NCI-H460 (cell line): ENCODE measurements at regions not wholly inside any gene's neighbourhood (a gene's known extent, or its start where the extent isn't known, plus 50 kb on each side); places are given as distances from the start of the nearest gene placed in this dataset.

Source experiments
- DNase-seq: peaks from one replicate; pipeline ENCODE4 v3.0.0-alpha.2; 2016; ENCODE audit warnings: low read depth; ENCODE audit errors: extremely low read depth

DNA sequence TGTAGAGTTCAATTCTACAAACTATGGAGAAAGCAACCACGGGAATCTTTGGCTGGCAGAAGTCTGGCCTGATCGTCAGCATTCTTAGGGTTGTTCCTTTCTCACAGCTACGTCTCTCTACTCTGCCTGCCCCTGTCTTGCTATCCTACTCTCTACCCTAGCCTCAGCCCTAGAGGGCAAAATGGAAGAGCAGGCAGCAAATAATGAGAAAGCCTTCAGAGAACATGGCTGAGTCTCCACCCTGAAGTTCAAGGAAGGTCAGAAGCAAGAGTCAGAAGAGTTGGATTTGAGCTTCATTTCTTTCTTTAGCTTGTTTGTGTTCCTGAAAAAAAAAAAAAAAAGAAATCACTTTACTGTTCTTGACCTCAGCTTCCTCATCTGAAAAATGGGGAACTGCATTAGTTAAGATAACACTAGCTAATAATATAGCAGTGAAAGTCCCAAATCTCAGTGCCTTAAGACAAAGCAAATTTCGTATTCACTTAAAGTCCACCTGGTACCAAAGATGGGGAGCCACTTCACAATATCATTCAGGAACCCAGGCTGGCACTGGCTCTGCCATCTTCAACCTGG, 50.2 kb upstream of the CCND2 start:
- DNase-seq: no peak

GRCh38 chr12:4221258-4221620, 52.3 kb upstream of the CCND2 start:
- DNase-seq: no peak

- no peak for DNase-seq
Measured at GRCh38 chr12:4220536-4221257, 52.9 kb upstream of the CCND2 start.

DNA sequence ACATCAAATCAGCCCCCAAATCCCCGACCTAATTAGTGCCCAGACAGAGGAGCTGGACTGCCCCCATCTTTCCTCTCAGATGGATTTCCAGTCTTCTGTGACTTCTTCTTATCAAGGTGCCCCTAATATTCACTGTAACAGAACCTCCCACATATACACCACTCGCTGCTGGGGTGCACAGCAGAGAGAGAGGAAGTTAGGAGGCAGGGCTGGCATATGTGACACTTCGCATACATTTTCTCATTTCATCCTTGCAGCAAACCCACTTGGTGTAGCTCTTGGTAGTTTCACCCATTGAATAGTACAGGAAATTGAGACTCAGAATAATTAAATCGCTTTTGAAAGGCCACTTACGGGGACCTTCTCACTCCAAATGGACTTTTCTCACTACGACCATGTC, 56.5 kb upstream of the CCND2 start:
- no peak for DNase-seq

DNA sequence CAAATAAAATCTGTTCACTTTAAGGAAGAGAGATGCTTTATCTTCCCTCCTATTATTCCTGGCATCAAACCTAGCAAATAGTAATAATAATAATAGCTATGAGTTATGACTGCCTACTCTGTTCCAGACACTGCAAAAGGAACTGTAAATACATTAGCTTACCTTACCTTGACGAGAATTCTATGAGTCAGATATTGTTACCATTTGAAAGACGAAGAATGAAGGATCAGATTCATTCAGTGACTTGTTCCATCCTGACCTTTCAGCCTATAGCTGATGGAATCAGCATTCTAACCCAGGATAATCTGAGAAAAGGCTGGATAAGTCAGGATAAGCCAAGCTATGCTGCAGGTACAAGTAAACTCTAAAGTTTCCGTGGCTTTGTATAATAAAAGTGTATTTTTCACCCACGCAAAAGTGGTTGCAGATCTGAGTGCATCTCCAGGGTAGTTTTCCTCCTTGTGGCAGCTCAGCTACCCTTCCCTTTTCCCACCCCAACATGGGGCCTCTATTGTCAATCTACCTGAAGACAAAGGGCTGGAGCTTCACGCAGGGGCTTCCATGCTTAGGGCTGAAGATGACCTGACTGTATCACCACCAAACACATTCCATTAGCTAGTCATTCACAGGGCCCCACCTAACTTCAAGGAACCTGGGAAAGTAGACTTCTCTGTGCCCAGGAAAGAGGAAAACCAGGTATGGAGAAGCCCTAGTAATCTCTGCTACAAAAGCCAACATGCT, 57.2 kb upstream of the CCND2 start:
- DNase-seq: no peak

GRCh38 chr12:4215229-4216186, 58.1 kb upstream of the CCND2 start:
- no peak for DNase-seq

DNA sequence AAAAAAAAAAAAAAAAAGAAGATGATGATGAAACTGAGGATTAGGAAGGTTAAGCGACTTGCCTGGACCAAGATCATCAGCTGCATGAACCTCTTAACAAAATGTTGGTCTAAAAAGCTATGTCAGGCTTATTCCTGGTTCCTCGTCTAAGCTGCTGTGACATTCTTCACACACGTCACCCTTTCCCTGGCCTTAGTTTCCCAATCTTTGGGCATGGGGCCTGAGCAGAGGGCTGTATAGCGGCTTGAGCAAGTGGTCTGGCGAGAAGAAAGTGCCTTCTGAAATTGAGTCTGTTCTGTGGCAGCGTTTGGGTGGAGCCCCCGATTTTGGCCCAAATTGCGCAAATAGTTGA, 58.7 kb upstream of the CCND2 start:
- DNase-seq: no peak

DNA sequence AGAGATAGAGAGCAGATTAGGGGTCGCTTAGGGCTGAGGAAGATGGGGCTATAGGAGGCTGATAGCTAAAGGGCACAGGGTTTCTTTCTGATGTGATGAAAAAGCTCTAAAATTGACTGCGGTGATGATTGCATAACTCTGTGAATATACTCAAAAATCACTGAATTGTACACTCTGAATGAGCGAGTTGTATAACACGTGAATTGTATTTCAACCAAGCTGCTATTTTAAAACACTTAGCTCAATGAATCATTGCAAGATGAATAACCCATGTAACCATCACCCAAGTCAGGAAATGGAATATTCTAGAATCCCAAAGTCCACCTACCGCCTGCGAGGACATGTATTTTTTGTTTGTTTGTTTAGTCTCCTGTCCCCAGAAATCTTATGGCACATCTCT, 60.1 kb upstream of the CCND2 start:
- no peak for DNase-seq

DNA sequence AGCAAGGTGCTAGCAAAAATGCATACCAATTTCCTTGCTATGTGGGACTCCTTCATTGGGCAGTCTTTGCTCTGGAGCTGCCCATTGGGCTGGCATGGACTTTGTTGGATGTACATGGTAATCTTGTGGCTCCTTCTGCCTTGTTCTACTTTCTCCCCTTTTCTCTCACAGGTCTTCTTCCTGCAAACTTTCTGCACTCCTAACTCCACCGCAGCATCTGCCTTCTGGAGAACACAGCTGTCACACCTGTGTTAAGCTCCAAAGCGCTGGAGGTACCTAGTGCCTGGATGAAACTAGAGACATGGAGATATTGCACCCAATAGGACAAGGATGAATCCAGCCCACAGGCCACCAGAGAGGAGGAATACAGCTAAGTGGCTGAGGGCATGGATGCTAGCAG, 60.7 kb upstream of the CCND2 start:
- no peak for DNase-seq

DNA sequence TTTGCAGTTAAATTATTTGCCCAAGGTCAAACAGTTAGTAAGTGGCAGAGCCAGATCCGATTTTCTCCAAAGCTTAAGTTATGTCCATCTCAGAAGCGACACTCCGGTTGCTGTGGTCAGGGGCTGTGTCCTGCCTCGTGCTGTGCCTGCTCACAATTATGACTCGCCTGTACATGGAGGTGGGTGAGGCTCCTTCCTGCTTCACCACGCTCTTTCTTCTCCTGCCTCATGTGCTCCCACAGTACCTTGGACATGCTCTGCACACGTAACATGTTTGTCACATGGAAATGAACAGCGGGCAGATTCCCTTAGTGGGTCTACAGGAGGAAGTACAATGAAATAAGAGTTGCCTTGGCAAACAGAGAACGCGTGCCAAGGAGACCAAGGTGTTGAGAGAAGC, 62.2 kb upstream of the CCND2 start:
- no peak for DNase-seq

GRCh38 chr12:4210183-4210582, 63.4 kb upstream of the CCND2 start:
- DNase-seq: no peak

DNA sequence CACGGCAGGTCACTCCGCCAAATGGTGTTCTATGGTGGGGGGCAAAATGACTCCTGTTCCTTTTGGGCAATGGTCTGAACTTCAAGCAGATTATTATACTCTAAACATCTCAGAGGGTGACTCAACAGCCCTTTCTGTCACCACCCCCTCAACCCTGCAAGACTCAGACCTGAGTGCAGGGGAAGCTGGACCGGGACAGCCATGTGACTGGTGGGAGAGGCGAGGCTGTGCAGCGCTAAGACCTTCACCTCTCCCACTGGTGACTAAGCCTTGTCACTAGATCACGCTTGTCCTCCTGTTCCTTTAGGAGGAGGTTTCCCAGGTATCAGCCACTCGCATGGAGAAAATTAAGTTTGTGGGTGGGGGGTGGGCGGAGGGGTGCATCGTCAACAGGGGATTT, 67.1 kb upstream of the CCND2 start:
- no peak for DNase-seq

DNA sequence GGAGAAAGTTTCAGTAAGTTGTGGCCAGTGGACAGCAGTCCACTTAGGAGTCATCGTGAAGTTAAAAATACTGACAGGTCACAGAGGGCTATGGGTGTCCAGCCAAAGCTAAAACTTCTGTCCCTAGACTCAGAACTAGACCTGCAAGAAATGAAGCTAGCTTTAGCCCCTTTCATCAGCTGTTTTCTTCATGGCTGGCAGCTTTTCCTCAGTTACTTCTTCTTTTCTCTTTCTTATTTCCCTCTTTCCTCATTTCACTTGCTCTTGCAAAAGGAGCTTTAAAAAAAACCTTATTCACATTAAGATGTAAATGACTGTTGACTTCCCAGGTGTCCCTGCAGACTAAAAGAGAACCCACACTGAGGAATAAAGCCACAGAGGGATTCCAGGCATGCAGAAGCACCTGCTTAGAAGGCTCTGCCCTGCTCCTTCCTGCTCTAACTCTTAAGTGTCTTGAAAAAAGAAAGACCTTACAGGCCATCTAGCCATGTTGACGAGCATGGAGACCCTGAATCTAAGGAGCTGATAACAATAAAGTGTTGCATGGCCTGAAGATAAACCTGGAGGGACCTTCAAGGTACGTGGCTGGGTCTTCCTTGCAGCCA, 69.7 kb upstream of the CCND2 start:
- DNase-seq: no peak

DNA sequence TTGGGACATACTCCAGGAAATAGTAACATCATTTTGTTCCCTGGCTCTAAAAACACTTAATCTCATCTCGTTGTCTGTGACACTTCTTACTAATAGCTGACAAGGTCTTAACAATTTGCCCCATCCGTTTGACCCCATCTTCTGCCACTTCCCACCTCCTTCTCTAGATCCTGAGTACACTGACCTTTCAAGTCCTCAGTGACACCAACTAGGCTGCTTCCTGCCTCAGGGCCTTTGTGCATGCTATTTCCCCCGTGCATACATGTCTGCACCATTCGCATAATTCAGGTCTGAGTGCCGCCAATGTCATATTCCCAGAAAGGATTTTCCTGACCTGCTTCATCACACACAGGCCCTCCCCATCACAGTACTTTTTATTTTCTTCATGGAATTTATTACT, 70.6 kb upstream of the CCND2 start:
- DNase-seq: no peak

- no peak for DNase-seq
Measured at GRCh38 chr12:4202487-4202886, 71.1 kb upstream of the CCND2 start.

- DNase-seq: no peak
Measured at GRCh38 chr12:4201333-4202100, 72.0 kb upstream of the CCND2 start.

DNA sequence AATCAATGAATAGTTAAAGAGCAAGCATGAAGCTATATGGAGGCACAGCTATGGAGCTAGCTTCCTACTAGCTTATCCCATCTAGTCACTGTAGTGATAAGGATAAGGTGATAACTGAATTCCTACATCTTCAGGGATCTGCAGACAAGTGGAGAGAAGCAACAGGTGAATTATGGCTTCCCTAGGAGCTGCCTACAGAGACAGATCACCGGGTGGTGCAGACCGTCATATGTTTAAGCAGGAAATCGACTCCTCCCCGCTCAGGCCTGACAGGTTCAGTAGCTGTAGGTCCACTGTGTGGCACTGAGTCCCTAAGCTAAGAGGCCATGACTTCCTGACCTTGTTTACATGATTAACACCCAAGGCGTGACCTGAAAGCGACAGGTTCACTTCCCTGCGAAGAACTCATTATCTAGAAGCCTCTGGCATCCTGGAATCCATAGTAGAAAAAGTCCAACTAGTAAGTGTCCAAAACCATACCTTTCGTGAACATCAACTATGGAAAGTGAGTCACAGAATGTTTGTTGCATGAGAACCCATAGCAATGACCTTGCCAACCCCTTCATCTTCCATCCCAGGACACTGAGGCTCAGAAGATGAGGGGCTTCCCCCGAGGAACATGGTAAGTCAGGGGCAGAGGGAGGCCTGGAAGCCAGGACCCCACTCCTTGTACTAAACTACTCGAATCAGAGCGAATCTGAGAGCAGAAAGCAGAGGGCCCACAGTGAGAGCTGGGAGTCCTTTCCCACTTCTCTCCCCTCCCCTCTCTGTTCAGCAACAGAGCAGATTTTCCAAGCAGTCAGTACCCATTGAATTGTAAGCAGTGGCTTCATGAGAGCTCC, 75.4 kb upstream of the CCND2 start:
- DNase-seq: no peak

GRCh38 chr12:4196805-4197420, 76.6 kb upstream of the CCND2 start:
- DNase-seq: no peak

- no peak for DNase-seq
Measured at GRCh38 chr12:4194668-4195067, 78.9 kb upstream of the CCND2 start.
